ENCODE measurements at regions not wholly inside any gene's neighbourhood (a gene's known extent, or its start where the extent isn't known, plus 50 kb on each side); places are given as distances from the start of the nearest gene placed in this dataset.

- no peaks in the 10 kb centered on the region for H4K20me1 ChIP-seq (ENCODE audit: control insufficient read depth, extremely low read depth, insufficient read depth, low read length)
- H3K9me1 ChIP-seq (ENCODE audit: control insufficient read depth, extremely low read depth, insufficient read depth, low read length): no peaks in the 10 kb centered on the region
- H3K36me3 ChIP-seq (ENCODE audit: control insufficient read depth in 2 of 2, extremely low read depth in 1 of 2, insufficient read depth in 2 of 2, low read length in 2 of 2): no peaks in the 10 kb centered on the region
- FAIRE-seq (no peak), DNase-seq (ENCODE audit: low read depth, low spot score) (no peak)
- no peak overlapping the region for H3K4me3 ChIP-seq (ENCODE audit: control insufficient read depth in 2 of 3, extremely low read depth in 1 of 3, insufficient read depth in 2 of 3, low read depth in 1 of 3, low read length in 3 of 3)
- no peak overlapping the region for H2AFZ ChIP-seq (ENCODE audit: control insufficient read depth, low read length)
- no peaks in the 10 kb centered on the region for H3K79me2 ChIP-seq (ENCODE audit: control insufficient read depth, insufficient read depth, low read length)
- no peak overlapping the region for H3K27ac ChIP-seq (ENCODE audit: control insufficient read depth, insufficient read depth, low read length)
- H3K4me1 ChIP-seq (ENCODE audit: control insufficient read depth, extremely low read depth, insufficient read depth, low read length): no peaks in the 10 kb centered on the region
- no peaks in the 10 kb centered on the region for H3K9me3 ChIP-seq (ENCODE audit: control insufficient read depth, low read depth, low read length)
- TF ChIP-seq EZH2 (IDR thresholded peaks at IDR 0.05; ENCODE audit: low read length): no peak
- no peak for TF ChIP-seq CTCF (optimal IDR thresholded peaks at IDR 0.05 in 1 of 3, IDR thresholded peaks at IDR 0.05 in 1 of 3, conservative IDR thresholded peaks at IDR 0.05 in 1 of 3; ENCODE audit: extremely low read depth in 1 of 3, insufficient read depth in 2 of 3, low read length in 3 of 3)
- dilution Hi-C loops (cut with MboI; ENCODE audit: extremely low pct_ligation_motif_present, low sequenced_read_pairs): no loop called here
- H3K27me3 ChIP-seq (ENCODE audit: control insufficient read depth, extremely low read depth, insufficient read depth, low read length): no peaks in the 10 kb centered on the region
- H3K4me2 ChIP-seq (ENCODE audit: control insufficient read depth, extremely low read depth, insufficient read depth, low read depth, low read length): no peak overlapping the region
- H3K9ac ChIP-seq (ENCODE audit: control insufficient read depth, extremely low read depth, insufficient read depth, low read length): no peak overlapping the region
Observed at GRCh38 chr4:43286137-43286536, 393.6 kb downstream of the GRXCR1 start.

- TF ChIP-seq EZH2 (IDR thresholded peaks at IDR 0.05; ENCODE audit: low read length) (no peak), CTCF (optimal IDR thresholded peaks at IDR 0.05 in 1 of 3, IDR thresholded peaks at IDR 0.05 in 1 of 3, conservative IDR thresholded peaks at IDR 0.05 in 1 of 3; ENCODE audit: extremely low read depth in 1 of 3, insufficient read depth in 2 of 3, low read length in 3 of 3) (no peak)
- Histone ChIP-seq H3K9me3 (ENCODE audit: control insufficient read depth, low read depth, low read length) (no peaks in the 10 kb centered on the region), H3K4me1 (ENCODE audit: control insufficient read depth, extremely low read depth, insufficient read depth, low read length) (no peaks in the 10 kb centered on the region), H3K79me2 (ENCODE audit: control insufficient read depth, insufficient read depth, low read length) (no peaks in the 10 kb centered on the region), H3K9me1 (ENCODE audit: control insufficient read depth, extremely low read depth, insufficient read depth, low read length) (no peaks in the 10 kb centered on the region), H3K36me3 (ENCODE audit: control insufficient read depth in 2 of 2, extremely low read depth in 1 of 2, insufficient read depth in 2 of 2, low read length in 2 of 2) (no peaks in the 10 kb centered on the region), H3K4me3 (ENCODE audit: control insufficient read depth in 2 of 3, extremely low read depth in 1 of 3, insufficient read depth in 2 of 3, low read depth in 1 of 3, low read length in 3 of 3) (no peak overlapping the region), H4K20me1 (ENCODE audit: control insufficient read depth, extremely low read depth, insufficient read depth, low read length) (no peaks in the 10 kb centered on the region), H3K27me3 (ENCODE audit: control insufficient read depth, extremely low read depth, insufficient read depth, low read length) (no peaks in the 10 kb centered on the region), H3K27ac (ENCODE audit: control insufficient read depth, insufficient read depth, low read length) (no peak overlapping the region), H3K9ac (ENCODE audit: control insufficient read depth, extremely low read depth, insufficient read depth, low read length) (no peak overlapping the region), H3K4me2 (ENCODE audit: control insufficient read depth, extremely low read depth, insufficient read depth, low read depth, low read length) (no peak overlapping the region), H2AFZ (ENCODE audit: control insufficient read depth, low read length) (no peak overlapping the region)
- dilution Hi-C loops (cut with MboI; ENCODE audit: extremely low pct_ligation_motif_present, low sequenced_read_pairs): no loop called here
- DNase-seq (ENCODE audit: low read depth, low spot score) (no peak), FAIRE-seq (no peak)
Observed at GRCh38 chr4:43296946-43297528, 404.5 kb downstream of the GRXCR1 start.

Data from keratinocyte (primary cell).